HG03066 (cell line): ENCODE measurements at regions not wholly inside any gene's neighbourhood (a gene's known extent, or its start where the extent isn't known, plus 50 kb on each side); places are given as distances from the start of the nearest gene placed in this dataset.

Experiments used
- ATAC-seq: cut with Tn5 transposase; IDR thresholded peaks from one replicate; pipeline ENCODE4 v1.9.1; 2021; ENCODE audit warnings: low read depth; ENCODE audit not compliant: unreplicated experiment

GRCh38 chr6:150813993-150814359 is 51.5 kb upstream of the MTHFD1L start:
- ATAC-seq, result peak; percentile 45
